NCI-H524 treated with DMSO at 0.1 percent for 48 hours (cell line): ENCODE measurements at regions not wholly inside any gene's neighbourhood (a gene's known extent, or its start where the extent isn't known, plus 50 kb on each side); places are given as distances from the start of the nearest gene placed in this dataset.
A peak's percentile ranks its signal among the peaks of the same experiment; 100 is the strongest.

Experiments used
- DNase-seq: peaks from one replicate; lab custom pipeline; 2025; lab: John Stamatoyannopoulos, UW

- DNase-seq: no peak
Observed at GRCh38 chr5:167143716-167144115, 1147.7 kb upstream of the WWC1 start.

- no peak for DNase-seq
Observed at GRCh38 chr5:167145841-167146240, 1145.6 kb upstream of the WWC1 start.

GRCh38 chr5:167147879-167148278 lies 1143.6 kb upstream of the WWC1 start:
- DNase-seq: no peak

- no peak for DNase-seq
Observed at GRCh38 chr5:167150661-167151060, 1140.8 kb upstream of the WWC1 start.

- DNase-seq: no peak
Observed at GRCh38 chr5:167152561-167152960, 1138.9 kb upstream of the WWC1 start.

GRCh38 chr5:167155387-167156005 lies 1135.9 kb upstream of the WWC1 start:
- DNase-seq: no peak

- DNase-seq: no peak
Observed at GRCh38 chr5:167156446-167156845, 1135.0 kb upstream of the WWC1 start.

- no peak for DNase-seq
Observed at GRCh38 chr5:167158588-167158987, 1132.9 kb upstream of the WWC1 start.

- DNase-seq: no peak
Observed at GRCh38 chr5:167160388-167160787, 1131.1 kb upstream of the WWC1 start.

- no peak for DNase-seq
Observed at GRCh38 chr5:167166696-167167095, 1124.7 kb upstream of the WWC1 start.

GRCh38 chr5:167167191-167167795 lies 1124.2 kb upstream of the WWC1 start:
- no peak for DNase-seq

- no peak for DNase-seq
Observed at GRCh38 chr5:167168971-167169370, 1122.5 kb upstream of the WWC1 start.

- DNase-seq: no peak
Observed at GRCh38 chr5:167171056-167171455, 1120.4 kb upstream of the WWC1 start.

- peak; percentile 32 for DNase-seq
Observed at GRCh38 chr5:167177736-167178135, 1113.7 kb upstream of the WWC1 start.

- no peak for DNase-seq
Observed at GRCh38 chr5:167180906-167181305, 1110.5 kb upstream of the WWC1 start.

- DNase-seq: no peak
Observed at GRCh38 chr5:167205881-167206280, 1085.6 kb upstream of the WWC1 start.

- no peak for DNase-seq
Observed at GRCh38 chr5:167207081-167207480, 1084.4 kb upstream of the WWC1 start.

GRCh38 chr5:167208911-167209310 lies 1082.5 kb upstream of the WWC1 start:
- no peak for DNase-seq

- DNase-seq: no peak
Observed at GRCh38 chr5:167217097-167217743, 1074.2 kb upstream of the WWC1 start.

- no peak for DNase-seq
Observed at GRCh38 chr5:167219298-167219697, 1072.1 kb upstream of the WWC1 start.

- no peak for DNase-seq
Observed at GRCh38 chr5:167226386-167226785, 1065.1 kb upstream of the WWC1 start.

- DNase-seq: no peak
Observed at GRCh38 chr5:167228134-167228533, 1063.3 kb upstream of the WWC1 start.

- DNase-seq: no peak
Observed at GRCh38 chr5:167229751-167230150, 1061.7 kb upstream of the WWC1 start.

- no peak for DNase-seq
Observed at GRCh38 chr5:167230414-167230813, 1061.0 kb upstream of the WWC1 start.
